ENCODE measurements at regions not wholly inside any gene's neighbourhood (a gene's known extent, or its start where the extent isn't known, plus 50 kb on each side); places are given as distances from the start of the nearest gene placed in this dataset.

- Mint-ChIP-seq H3K27me3 (no peaks in the 10 kb centered on the region), H3K27ac (no peak overlapping the region), H3K4me3 (no peak overlapping the region), H3K36me3 (no peaks in the 10 kb centered on the region), H3K4me1 (ENCODE audit: low read depth) (no peaks in the 10 kb centered on the region), H3K9me3 (ENCODE audit: low read depth) (no peaks in the 10 kb centered on the region)
Observed at GRCh38 chr2:239692919-239693318, 292.1 kb upstream of the HDAC4 start.

GRCh38 chr2:239692362-239692851 is 291.6 kb upstream of the HDAC4 start:
- H3K9me3 Mint-ChIP-seq (ENCODE audit: low read depth), result no peaks in the 10 kb centered on the region
- no peak overlapping the region for H3K4me3 Mint-ChIP-seq
- H3K36me3 Mint-ChIP-seq, result no peaks in the 10 kb centered on the region
- H3K27me3 Mint-ChIP-seq, result no peaks in the 10 kb centered on the region
- no peak overlapping the region for H3K27ac Mint-ChIP-seq
- no peaks in the 10 kb centered on the region for H3K4me1 Mint-ChIP-seq (ENCODE audit: low read depth)

- H3K4me3 Mint-ChIP-seq, result no peak overlapping the region
- no peaks in the 10 kb centered on the region for H3K27me3 Mint-ChIP-seq
- no peaks in the 10 kb centered on the region for H3K4me1 Mint-ChIP-seq (ENCODE audit: low read depth)
- H3K27ac Mint-ChIP-seq, result no peak overlapping the region
- H3K36me3 Mint-ChIP-seq, result no peaks in the 10 kb centered on the region
- H3K9me3 Mint-ChIP-seq (ENCODE audit: low read depth), result no peaks in the 10 kb centered on the region
Observed at GRCh38 chr2:239691720-239692119, 290.9 kb upstream of the HDAC4 start.

GRCh38 chr2:239690651-239691631 is 290.1 kb upstream of the HDAC4 start:
- H3K4me3 Mint-ChIP-seq, result no peak overlapping the region

DNA sequence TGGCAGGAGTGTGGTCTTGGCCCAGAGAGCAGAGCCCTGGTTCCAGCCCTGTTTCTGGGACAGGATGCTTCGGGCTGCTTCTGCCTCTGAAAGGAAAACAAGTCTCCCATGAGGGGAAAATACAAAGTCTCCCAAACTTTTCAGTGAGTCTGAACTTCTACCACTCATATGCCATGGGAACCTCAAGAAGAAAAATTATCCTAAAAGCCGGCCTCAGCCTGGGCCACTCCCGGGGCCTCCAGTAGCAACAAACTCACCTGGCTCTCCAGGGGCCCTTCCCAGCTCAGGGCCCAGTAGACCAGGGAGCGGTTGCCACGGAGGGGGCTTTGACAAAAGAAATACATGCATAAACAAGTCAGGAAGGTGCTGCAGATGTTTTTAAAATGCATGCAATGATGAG is 289.2 kb upstream of the HDAC4 start:
- H3K27ac Mint-ChIP-seq, result no peak overlapping the region
- H3K27me3 Mint-ChIP-seq, result peaks cover 2% of the 10 kb centered on the region
- H3K9me3 Mint-ChIP-seq (ENCODE audit: low read depth), result no peaks in the 10 kb centered on the region
- H3K36me3 Mint-ChIP-seq, result no peaks in the 10 kb centered on the region
- no peak overlapping the region for H3K4me3 Mint-ChIP-seq
- no peaks in the 10 kb centered on the region for H3K4me1 Mint-ChIP-seq (ENCODE audit: low read depth)

More at GRCh38 chr2:239690651-239691631, 290.1 kb upstream of the HDAC4 start:
- Mint-ChIP-seq H3K27me3 (no peaks in the 10 kb centered on the region), H3K4me1 (ENCODE audit: low read depth) (no peaks in the 10 kb centered on the region), H3K36me3 (no peaks in the 10 kb centered on the region), H3K9me3 (ENCODE audit: low read depth) (no peaks in the 10 kb centered on the region), H3K27ac (no peak overlapping the region)

DNA sequence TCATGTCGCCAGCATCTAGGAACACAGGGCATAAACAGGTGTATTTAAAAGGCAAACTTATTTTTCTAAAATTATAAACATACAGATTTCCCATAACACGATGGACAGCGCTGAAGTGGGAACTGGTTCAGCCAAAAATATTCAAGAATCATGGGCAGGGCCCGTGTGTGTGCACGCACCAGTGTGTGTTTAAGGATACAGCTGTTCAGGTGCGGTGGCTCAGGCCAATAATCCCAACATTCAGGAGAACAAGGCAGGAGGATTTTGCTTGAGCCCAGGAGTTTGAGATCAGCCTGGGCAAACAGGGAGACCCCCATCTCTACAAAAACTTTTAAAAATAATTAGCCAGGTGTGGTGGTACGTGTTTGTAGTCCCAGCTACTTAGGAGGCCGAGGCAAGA is 288.6 kb upstream of the HDAC4 start:
- no peaks in the 10 kb centered on the region for H3K4me1 Mint-ChIP-seq (ENCODE audit: low read depth)
- no peaks in the 10 kb centered on the region for H3K9me3 Mint-ChIP-seq (ENCODE audit: low read depth)
- H3K36me3 Mint-ChIP-seq, result no peaks in the 10 kb centered on the region
- H3K27ac Mint-ChIP-seq, result no peak overlapping the region
- H3K4me3 Mint-ChIP-seq, result no peak overlapping the region
- peaks cover 2% of the 10 kb centered on the region for H3K27me3 Mint-ChIP-seq

DNA sequence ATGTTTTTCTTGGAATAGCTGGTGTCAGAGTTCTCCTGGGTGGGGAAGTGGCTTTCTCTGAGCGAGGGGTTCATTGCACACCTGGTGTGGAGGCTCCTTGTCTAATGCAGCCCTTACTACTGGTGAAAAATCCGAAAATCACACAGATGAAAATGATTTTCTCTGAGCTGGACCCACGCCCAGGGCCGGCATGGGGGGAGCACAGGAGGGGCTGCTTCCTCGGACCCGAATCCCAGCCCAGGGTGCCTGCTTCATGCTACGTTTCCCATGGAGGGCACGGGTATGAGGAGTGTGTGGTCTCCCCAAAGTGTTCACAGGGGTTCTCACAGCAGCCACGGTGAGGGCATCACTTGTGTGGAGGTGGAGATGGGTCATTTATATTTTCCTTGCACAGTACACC is 288.0 kb upstream of the HDAC4 start:
- Mint-ChIP-seq H3K4me1 (ENCODE audit: low read depth) (no peaks in the 10 kb centered on the region), H3K27ac (no peak overlapping the region), H3K27me3 (peaks cover 5% of the 10 kb centered on the region), H3K4me3 (no peak overlapping the region), H3K9me3 (ENCODE audit: low read depth) (no peaks in the 10 kb centered on the region), H3K36me3 (no peaks in the 10 kb centered on the region)

DNA sequence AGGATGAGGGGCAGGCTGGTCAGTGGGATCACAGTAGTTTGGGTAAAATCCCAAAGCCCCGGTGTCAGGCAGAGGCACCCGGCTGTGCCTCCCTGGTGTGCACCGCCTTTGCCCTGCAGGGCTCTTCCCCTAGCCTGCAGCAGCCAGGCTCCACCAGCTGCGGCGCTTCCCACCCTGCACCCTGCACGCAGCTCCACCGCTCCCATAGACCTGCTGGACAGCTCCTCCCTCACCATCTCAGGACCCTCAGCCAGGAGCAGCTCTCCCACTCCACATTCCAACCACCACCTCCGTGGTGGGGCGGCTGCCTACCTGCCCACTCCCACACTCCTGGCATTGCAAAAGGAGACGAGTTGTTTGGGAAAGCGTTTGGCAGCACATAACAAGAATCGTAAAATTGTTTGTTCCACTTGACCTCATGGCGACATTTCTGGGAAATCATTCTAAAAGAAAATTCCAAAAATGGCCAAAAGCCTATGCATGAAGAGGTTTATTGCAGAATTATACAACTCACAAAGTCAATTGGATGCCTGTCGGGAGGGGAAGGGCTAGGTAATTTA is 287.4 kb upstream of the HDAC4 start:
- Mint-ChIP-seq H3K36me3 (no peaks in the 10 kb centered on the region), H3K9me3 (ENCODE audit: low read depth) (no peaks in the 10 kb centered on the region), H3K27ac (no peak overlapping the region), H3K4me1 (ENCODE audit: low read depth) (no peaks in the 10 kb centered on the region), H3K27me3 (peaks cover 5% of the 10 kb centered on the region), H3K4me3 (no peak overlapping the region)

- Mint-ChIP-seq H3K4me1 (ENCODE audit: low read depth) (no peaks in the 10 kb centered on the region), H3K27ac (no peak overlapping the region), H3K9me3 (ENCODE audit: low read depth) (peaks cover 6% of the 10 kb centered on the region), H3K36me3 (no peaks in the 10 kb centered on the region), H3K4me3 (no peak overlapping the region), H3K27me3 (peaks cover 10% of the 10 kb centered on the region)
Observed at GRCh38 chr2:239687441-239687840, 286.6 kb upstream of the HDAC4 start.

GRCh38 chr2:239685965-239686364 is 285.1 kb upstream of the HDAC4 start:
- Mint-ChIP-seq H3K27me3 (peaks cover 10% of the 10 kb centered on the region), H3K9me3 (ENCODE audit: low read depth) (peaks cover 6% of the 10 kb centered on the region), H3K4me3 (no peak overlapping the region), H3K4me1 (ENCODE audit: low read depth) (no peaks in the 10 kb centered on the region), H3K27ac (no peak overlapping the region), H3K36me3 (no peaks in the 10 kb centered on the region)

DNA sequence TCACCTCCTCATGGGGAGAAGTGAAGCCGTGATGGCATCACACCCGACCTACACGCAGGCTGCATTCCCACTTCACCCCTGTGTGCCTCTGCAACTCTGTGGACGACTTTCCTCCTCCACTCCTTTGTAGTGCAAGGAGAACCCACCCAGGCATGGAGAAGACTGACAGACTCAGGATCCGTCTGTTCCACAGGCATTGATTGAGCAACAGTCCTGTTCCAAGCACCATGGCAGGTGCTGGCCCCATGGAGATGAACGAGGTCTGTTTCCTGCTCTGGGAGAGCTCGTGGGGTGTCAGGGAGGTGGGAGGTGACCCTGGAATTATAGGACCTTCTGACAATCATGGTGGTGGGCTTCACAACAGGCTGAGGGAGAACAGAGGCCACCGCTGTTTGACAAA is 284.7 kb upstream of the HDAC4 start:
- Mint-ChIP-seq H3K27ac (no peak overlapping the region), H3K4me1 (ENCODE audit: low read depth) (no peaks in the 10 kb centered on the region), H3K9me3 (ENCODE audit: low read depth) (peaks cover 6% of the 10 kb centered on the region), H3K4me3 (no peak overlapping the region), H3K36me3 (no peaks in the 10 kb centered on the region), H3K27me3 (peaks cover 10% of the 10 kb centered on the region)

GRCh38 chr2:239684996-239685395 is 284.2 kb upstream of the HDAC4 start:
- H3K4me1 Mint-ChIP-seq (ENCODE audit: low read depth), result no peaks in the 10 kb centered on the region
- no peak overlapping the region for H3K27ac Mint-ChIP-seq
- H3K36me3 Mint-ChIP-seq, result no peaks in the 10 kb centered on the region
- no peak overlapping the region for H3K4me3 Mint-ChIP-seq
- H3K9me3 Mint-ChIP-seq (ENCODE audit: low read depth), result peaks cover 6% of the 10 kb centered on the region
- peaks cover 10% of the 10 kb centered on the region for H3K27me3 Mint-ChIP-seq

DNA sequence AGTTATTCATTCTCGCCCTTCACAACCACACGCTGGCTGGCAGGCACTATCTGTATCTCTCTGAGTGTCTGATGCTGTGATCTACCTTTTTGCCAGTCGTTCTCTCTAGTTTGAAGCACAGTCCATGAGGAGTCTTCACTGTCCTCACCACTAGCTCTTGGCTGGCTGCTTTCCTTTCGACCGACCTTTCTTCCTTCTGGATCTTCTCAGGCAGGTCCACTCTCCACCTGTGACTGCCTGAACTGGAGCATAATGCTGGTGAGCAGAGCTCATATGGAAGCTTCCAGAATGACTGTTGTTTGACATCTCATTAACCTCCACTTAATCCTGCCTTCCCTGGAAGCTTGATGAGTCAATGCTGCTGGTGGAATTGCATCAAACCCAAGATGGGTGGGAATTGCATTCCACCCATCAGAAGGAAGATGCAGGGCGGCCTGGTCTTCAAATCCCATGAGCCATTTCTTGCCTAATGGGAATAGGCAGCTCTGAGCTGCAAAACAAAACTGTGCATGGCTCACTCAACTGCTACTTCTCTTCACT is 283.5 kb upstream of the HDAC4 start:
- H3K27me3 Mint-ChIP-seq, result peaks cover 10% of the 10 kb centered on the region
- H3K4me1 Mint-ChIP-seq (ENCODE audit: low read depth), result no peaks in the 10 kb centered on the region
- peak overlapping the region; percentile 11 for H3K27ac Mint-ChIP-seq
- no peaks in the 10 kb centered on the region for H3K36me3 Mint-ChIP-seq
- H3K4me3 Mint-ChIP-seq, result no peak overlapping the region
- peaks cover 6% of the 10 kb centered on the region for H3K9me3 Mint-ChIP-seq (ENCODE audit: low read depth)

DNA sequence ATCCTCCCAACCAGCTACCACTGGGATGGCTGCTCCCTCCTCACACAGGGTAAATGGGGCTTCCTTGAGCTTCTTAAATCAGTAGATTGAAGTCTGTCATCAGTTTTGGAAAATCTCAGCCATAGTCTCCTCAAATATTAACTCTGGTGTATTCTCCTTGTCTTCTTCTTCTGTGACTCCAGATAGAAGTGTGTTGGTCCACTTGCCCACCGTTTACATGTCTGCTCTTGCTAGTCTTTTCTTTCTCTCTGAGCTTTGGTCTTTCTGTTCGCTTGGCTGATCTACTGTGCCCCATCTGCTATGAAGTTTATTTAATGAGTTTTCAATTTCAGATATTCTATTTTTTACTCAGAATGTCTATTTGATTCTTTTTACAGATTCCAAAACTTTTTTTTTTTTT is 281.7 kb upstream of the HDAC4 start:
- Mint-ChIP-seq H3K4me3 (no peak overlapping the region), H3K36me3 (no peaks in the 10 kb centered on the region), H3K4me1 (ENCODE audit: low read depth) (no peaks in the 10 kb centered on the region), H3K27ac (no peak overlapping the region), H3K9me3 (ENCODE audit: low read depth) (peaks cover 6% of the 10 kb centered on the region), H3K27me3 (peaks cover 10% of the 10 kb centered on the region)

- Mint-ChIP-seq H3K36me3 (no peaks in the 10 kb centered on the region), H3K27ac (no peak overlapping the region), H3K27me3 (peaks cover 7% of the 10 kb centered on the region), H3K4me3 (no peak overlapping the region), H3K4me1 (ENCODE audit: low read depth) (no peaks in the 10 kb centered on the region), H3K9me3 (ENCODE audit: low read depth) (peaks cover 6% of the 10 kb centered on the region)
Observed at GRCh38 chr2:239679755-239680154, 278.9 kb upstream of the HDAC4 start.
